Thoracic aorta (tissue), 2 donors: ENCODE measurements at regions not wholly inside any gene's neighbourhood (a gene's known extent, or its start where the extent isn't known, plus 50 kb on each side); places are given as distances from the start of the nearest gene placed in this dataset.

Experiments
- ATAC-seq: fragments of 150-250 bp; one replicate; pipeline ENCODE4 v1.8.0; 2017; ENCODE audit warnings: low read depth; ENCODE audit not compliant: insufficient number of reproducible peaks, low FRiP score
- DNase-seq: peaks from one replicate; pipeline ENCODE4 v3.0.0-alpha.2; 2020; ENCODE audit warnings: low spot score
- H3K27ac ChIP-seq, 2 donors: fragments of 200-600 bp; sonication (generic); 1 replicate in 1 of 2; 2 replicates in 1 of 2; pipeline ENCODE4 v1.5.1; 2016; ENCODE audit warnings: mild to moderate bottlenecking in 2 of 2, moderate library complexity in 2 of 2
- H3K27me3 ChIP-seq: fragments of 200-600 bp; sonication (generic); replicated peaks from 2 replicates; pipeline ENCODE4 v1.6.0; 2016; ENCODE audit warnings: mild to moderate bottlenecking; ENCODE audit not compliant: insufficient read depth
- H3K36me3 ChIP-seq: fragments of 200-600 bp; sonication (generic); one replicate; pipeline ENCODE4 v1.5.1; 2016
- H3K4me1 ChIP-seq, 2 donors: fragments of 200-600 bp; sonication (generic); 1 replicate in 1 of 2; 2 replicates in 1 of 2; pipeline versions ENCODE4 v1.5.1 to v1.6.0; 2016; ENCODE audit warnings: low read depth in 2 of 2, mild to moderate bottlenecking in 1 of 2; ENCODE audit not compliant: control insufficient read depth in 1 of 2
- H3K4me3 ChIP-seq: fragments of 200-600 bp; sonication (generic); 2 replicates; pipeline ENCODE4 v1.5.1; 2016; ENCODE audit warnings: mild to moderate bottlenecking
- H3K9me3 ChIP-seq: fragments of 200-600 bp; sonication (generic); 2 replicates; pipeline ENCODE4 v1.5.1; 2016
- CTCF ChIP-seq: fragments of 200-600 bp; sonication (generic); IDR thresholded peaks from one replicate; pipeline ENCODE4 v1.5.1; 2019; ENCODE audit warnings: antibody characterized with exemption

GRCh38 chr6:120804612-120805011, 529.7 kb downstream of the TBC1D32 start:
- no peaks in the 10 kb centered on the region for H3K27me3 ChIP-seq
- no peak overlapping the region for H3K27ac ChIP-seq
- H3K4me3 ChIP-seq: no peak overlapping the region
- no peak for TF ChIP-seq CTCF
- no peaks in the 10 kb centered on the region for H3K4me1 ChIP-seq
- no peak for DNase-seq
- no peaks in the 10 kb centered on the region for H3K9me3 ChIP-seq
- no peak for ATAC-seq
- H3K36me3 ChIP-seq: no peaks in the 10 kb centered on the region

GRCh38 chr6:120786682-120787081, 547.6 kb downstream of the TBC1D32 start:
- no peaks in the 10 kb centered on the region for H3K9me3 ChIP-seq
- no peak for ATAC-seq
- no peaks in the 10 kb centered on the region for H3K36me3 ChIP-seq
- DNase-seq: no peak
- H3K4me1 ChIP-seq: no peaks in the 10 kb centered on the region
- no peak overlapping the region for H3K27ac ChIP-seq
- TF ChIP-seq CTCF: no peak
- no peak overlapping the region for H3K4me3 ChIP-seq
- no peaks in the 10 kb centered on the region for H3K27me3 ChIP-seq

GRCh38 chr6:120786256-120786655, 548.0 kb downstream of the TBC1D32 start:
- Histone ChIP-seq H3K27me3 (no peaks in the 10 kb centered on the region), H3K27ac (no peak overlapping the region), H3K36me3 (no peaks in the 10 kb centered on the region), H3K4me1 (no peaks in the 10 kb centered on the region), H3K9me3 (no peaks in the 10 kb centered on the region), H3K4me3 (no peak overlapping the region)
- DNase-seq: no peak
- TF ChIP-seq CTCF: no peak
- ATAC-seq: no peak

GRCh38 chr6:120785459-120786086, 548.7 kb downstream of the TBC1D32 start:
- Histone ChIP-seq H3K4me1 (no peaks in the 10 kb centered on the region), H3K27me3 (no peaks in the 10 kb centered on the region), H3K9me3 (no peaks in the 10 kb centered on the region), H3K27ac (no peak overlapping the region), H3K36me3 (no peaks in the 10 kb centered on the region), H3K4me3 (no peak overlapping the region)
- DNase-seq (no peak), ATAC-seq (no peak)
- no peak for TF ChIP-seq CTCF

- Histone ChIP-seq H3K27me3 (no peaks in the 10 kb centered on the region), H3K9me3 (no peaks in the 10 kb centered on the region), H3K36me3 (no peaks in the 10 kb centered on the region), H3K4me3 (no peak overlapping the region), H3K4me1 (no peaks in the 10 kb centered on the region), H3K27ac (no peak overlapping the region)
- no peak for TF ChIP-seq CTCF
- no peak for ATAC-seq
- no peak for DNase-seq
Measured at GRCh38 chr6:120779441-120779840, 554.8 kb downstream of the TBC1D32 start.
